HTR-8/SVneo (cell line): ENCODE measurements at regions not wholly inside any gene's neighbourhood (a gene's known extent, or its start where the extent isn't known, plus 50 kb on each side); places are given as distances from the start of the nearest gene placed in this dataset.

ENCODE experiments used
- DNase-seq: peaks from one replicate; pipeline ENCODE4 v3.0.0; 2011; ENCODE audit warnings: low spot score, mixed read lengths; ENCODE audit not compliant: insufficient read length
- FAIRE-seq: peaks from 2 replicates; lab custom pipeline; 2011; peaks lifted over from hg19 to GRCh38; lab: Jason Lieb, UNC

DNA sequence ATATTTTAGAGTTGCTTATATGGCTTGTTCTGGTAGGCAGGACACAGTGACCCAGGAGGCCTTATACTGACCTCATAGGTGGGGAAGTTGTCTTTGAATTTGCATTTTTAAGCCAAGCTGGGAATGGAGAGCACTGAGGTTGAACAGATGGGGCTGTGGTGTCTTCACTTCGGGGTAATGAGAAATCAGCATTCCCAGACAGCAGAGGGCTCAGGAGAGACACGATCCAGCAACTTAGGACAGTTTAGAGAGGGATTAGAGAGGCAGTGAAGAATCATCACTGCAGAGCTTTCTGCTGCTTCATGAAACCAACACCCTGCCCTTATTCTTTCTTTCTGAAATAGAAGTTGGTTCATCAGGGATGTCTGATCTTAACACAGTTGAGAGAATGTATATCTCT, 202.4 kb downstream of the TDRD15 start:
- FAIRE-seq (no peak), DNase-seq (no peak)

- DNase-seq = no peak
- no peak for FAIRE-seq
Observed at GRCh38 chr2:21328177-21328576, 204.4 kb downstream of the TDRD15 start.

DNA sequence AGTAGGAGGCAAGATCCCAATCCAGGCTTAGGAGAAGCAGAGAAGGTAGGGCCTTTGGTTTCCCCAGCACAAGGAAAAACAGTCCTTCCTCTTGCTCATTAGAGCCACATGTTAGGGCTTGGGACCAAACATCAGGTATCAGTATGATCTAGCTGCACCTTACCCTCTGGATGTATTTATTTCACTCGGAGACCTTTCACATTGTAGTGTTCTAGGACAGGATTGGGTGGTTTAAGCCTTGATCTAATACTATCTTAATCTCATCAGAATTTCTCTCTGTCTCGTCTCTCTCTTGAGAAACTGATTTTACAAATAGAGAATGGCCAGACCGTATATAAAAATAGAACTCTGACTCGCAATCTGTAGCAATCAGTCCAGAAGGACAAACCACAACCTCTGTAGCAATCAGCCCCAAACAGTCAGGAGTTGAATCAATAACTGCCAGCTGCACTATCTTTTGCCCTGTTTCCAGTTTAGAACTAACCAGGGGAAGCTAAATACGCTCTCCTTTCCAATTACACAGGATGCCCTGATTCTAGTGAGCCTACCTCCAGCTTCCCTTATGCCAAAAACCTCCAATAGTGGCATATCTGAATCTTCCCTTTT, 207.1 kb downstream of the TDRD15 start:
- no peak for FAIRE-seq
- DNase-seq = no peak

- DNase-seq (no peak), FAIRE-seq (no peak)
Observed at GRCh38 chr2:21331625-21332370, 208.0 kb downstream of the TDRD15 start.

DNA sequence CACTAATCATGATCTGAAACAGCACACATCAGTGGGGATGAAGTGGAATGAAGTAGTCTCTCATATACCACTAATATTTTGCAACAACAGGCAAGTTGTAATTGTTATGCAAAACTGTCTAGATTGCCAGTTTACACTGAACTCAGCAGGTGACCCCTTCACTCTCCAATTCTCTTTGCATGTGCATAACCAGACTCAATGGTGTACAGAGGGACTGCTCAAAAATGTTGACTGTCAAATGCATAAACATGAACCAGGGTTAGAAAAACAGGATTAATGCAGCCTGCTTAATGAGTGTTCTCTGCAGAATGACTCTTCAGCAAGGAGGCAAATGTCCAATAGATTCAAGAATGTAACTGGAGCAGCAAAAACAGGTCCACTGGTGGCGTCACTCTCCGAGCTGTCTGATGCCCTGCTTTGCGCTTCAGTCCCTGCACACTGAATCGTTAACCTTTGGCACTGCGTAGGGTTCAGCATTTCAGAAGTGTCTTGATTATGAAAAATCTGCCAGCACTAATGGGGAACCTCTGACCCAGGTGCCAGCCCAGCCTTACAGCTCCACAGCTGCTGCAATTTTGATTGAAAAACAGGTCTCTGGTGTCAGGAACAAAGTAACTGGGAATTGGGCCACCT, 209.3 kb downstream of the TDRD15 start:
- DNase-seq = no peak
- peak; percentile 49 for FAIRE-seq

GRCh38 chr2:21333684-21334083, 209.9 kb downstream of the TDRD15 start:
- FAIRE-seq (no peak), DNase-seq (no peak)

DNA sequence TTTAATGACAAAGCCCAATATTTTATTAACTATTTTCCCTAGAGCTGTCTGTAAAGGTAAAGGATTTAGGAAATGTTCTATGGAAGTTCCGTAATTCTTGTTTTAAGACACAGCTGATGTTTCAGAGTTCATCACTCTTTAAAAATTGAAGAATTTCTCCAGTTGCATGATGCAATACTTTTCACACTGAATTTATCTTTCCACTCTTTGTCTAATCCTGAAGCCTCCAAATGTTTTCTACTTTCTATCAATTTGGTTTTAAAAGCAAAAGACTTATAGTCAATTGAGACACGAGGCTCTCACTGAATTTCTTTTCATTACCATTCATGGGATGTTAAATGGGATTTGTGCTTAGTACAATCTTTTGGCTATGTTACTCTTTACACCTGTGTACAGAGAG, 223.2 kb downstream of the TDRD15 start:
- DNase-seq (no peak), FAIRE-seq (no peak)

- no peak for FAIRE-seq
- no peak for DNase-seq
Observed at GRCh38 chr2:21353879-21354679, 230.3 kb downstream of the TDRD15 start.

DNA sequence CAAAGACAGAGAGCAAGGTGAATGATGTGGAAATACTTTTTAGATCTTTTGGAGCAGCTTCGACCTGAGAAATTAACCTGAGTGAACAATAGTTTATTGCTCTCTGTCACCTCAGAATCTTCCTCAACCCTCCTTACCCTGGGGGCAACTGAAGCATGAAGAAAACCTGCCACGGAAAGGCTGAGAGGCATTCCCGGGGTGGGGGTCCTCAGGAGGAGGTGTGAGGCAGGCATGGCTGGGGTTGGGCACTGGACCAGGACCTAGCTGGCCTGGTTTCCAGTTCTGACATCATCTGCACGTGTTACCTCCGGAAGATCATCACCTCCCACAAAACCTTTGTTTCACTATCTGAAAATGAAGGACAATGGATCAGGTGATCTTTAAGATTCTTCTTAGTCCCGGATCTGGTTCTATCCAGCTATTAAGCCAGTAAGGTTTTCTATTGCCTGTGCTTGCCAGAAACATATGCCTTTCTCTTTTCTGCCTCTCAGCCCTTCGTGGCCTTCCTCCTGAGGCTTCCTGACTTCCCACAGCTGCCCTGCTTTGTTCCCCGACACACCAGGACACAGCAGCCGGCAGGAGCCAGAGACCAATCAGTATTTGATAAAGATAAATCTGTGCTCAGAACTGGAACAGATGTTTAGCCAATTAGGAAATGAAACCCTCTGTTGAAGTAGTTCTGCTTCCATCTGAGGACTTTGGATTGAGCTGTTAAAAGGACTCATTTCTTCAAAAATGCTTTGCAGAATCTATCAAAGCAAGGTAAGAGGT, 232.5 kb downstream of the TDRD15 start:
- FAIRE-seq = no peak
- DNase-seq = no peak

DNA sequence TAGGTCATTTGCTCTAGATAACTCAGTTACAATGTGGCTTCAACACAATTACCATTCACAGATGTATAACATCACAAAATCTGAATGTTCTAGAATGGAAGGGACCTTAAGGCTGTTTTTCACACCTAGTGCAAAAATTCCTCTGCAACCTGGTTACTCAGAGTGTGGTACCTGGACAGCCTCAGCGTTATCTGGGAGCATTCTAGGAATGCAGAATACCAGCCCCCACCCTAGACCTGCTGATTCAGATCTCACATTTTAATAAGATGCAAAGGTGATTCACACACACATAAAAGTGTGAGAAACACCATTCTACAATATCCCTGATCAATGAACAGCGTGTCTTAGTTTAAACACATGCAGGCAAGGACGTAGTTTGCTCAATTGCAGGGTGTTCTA, 233.1 kb downstream of the TDRD15 start:
- DNase-seq = no peak
- FAIRE-seq = no peak

GRCh38 chr2:21358976-21359375, 235.2 kb downstream of the TDRD15 start:
- FAIRE-seq (no peak), DNase-seq (no peak)

- DNase-seq (no peak), FAIRE-seq (peak; percentile 69)
Observed at GRCh38 chr2:21361384-21361783, 237.6 kb downstream of the TDRD15 start.

DNA sequence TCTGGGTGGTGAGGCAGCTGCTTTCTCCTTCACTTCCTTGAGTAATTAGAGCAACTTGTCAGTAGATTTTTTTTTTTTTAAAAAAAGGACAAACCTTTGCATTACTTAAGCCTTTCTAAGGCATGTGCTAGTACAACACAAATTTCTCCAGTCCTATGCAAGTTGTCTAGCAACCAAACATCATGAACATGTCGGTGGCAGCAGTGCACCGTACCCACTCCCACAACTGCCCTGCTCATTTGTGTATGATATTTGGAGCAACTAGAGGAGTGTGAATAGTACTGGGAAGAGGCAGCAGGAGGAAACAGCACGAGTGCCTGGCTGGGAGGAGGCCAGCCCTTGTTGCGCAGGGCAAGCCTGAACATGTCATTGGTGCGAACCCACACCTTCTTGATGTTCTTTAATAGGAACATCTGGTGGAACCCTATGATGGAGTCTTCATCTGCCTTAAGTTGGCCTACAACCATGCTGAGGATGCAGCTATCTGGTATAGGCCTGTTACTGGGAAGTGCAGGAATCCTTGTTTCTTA, 238.3 kb downstream of the TDRD15 start:
- FAIRE-seq = no peak
- no peak for DNase-seq

- FAIRE-seq (no peak), DNase-seq (no peak)
Observed at GRCh38 chr2:21363364-21363763, 239.6 kb downstream of the TDRD15 start.

DNA sequence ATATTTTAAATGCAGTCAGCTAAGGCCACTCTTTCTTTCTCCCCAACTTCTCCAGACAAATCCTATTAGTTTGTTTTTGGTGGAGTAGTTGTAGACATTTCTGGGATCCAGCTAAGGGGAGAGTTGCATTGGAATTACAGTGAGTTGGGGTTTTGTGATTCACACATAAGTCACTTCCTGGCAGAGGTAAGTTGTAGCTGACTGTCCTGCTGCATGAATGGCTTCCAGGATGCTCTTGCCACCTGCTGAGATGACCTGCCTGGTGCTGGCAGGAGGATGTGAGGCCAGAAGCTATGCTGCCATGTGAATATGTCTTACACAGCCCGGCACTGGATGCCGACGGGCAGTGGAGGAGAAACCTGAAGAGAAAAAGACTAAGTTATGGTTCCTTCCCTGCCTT, 243.7 kb downstream of the TDRD15 start:
- DNase-seq (no peak), FAIRE-seq (no peak)

- FAIRE-seq (no peak), DNase-seq (no peak)
Observed at GRCh38 chr2:21369787-21370186, 246.0 kb downstream of the TDRD15 start.

- FAIRE-seq = no peak
- no peak for DNase-seq
Observed at GRCh38 chr2:21371499-21372003, 247.8 kb downstream of the TDRD15 start.

DNA sequence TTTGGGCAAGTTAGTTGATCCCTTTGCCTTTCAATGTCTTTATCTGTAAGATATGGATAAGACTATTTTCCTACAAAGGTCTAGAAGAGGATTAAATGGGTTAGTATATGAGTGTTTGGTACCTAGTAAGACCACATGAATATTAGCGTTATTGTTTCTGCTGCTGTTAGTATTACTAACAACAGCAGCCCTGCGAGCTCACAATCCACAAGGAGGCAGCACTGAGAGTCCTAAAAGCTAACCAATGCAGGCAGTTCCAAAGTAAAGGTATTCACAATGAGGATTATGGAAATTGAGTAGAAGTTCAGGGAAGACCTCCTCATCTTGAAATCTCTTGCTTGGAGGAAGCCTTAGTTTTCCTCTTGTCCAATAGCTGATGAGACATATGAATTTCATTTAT, 248.9 kb downstream of the TDRD15 start:
- FAIRE-seq (no peak), DNase-seq (no peak)

- FAIRE-seq (no peak), DNase-seq (no peak)
Observed at GRCh38 chr2:21376864-21377263, 253.1 kb downstream of the TDRD15 start.

- no peak for FAIRE-seq
- no peak for DNase-seq
Observed at GRCh38 chr2:21379140-21379539, 255.4 kb downstream of the TDRD15 start.
